H1 (cell line): ENCODE measurements at regions not wholly inside any gene's neighbourhood (a gene's known extent, or its start where the extent isn't known, plus 50 kb on each side); places are given as distances from the start of the nearest gene placed in this dataset.

ENCODE experiments used
- CTCF ChIA-PET: fragments of 300-600 bp; sonication (Branson Sonifier 250); formaldehyde crosslinking; loops from one replicate; lab custom pipeline; 2021; ENCODE audit not compliant: partially characterized antibody; lab: Charles Lee
- POLR2A ChIA-PET: fragments of 300-600 bp; sonication (Branson Sonifier 250); formaldehyde crosslinking; loops from one replicate; lab custom pipeline; 2021; ENCODE audit warnings: inconsistent platforms; ENCODE audit not compliant: partially characterized antibody; lab: Charles Lee
- DNase-seq, 2 experiments: peaks; one replicate each; pipeline versions ENCODE4 v3.0.0 to v3.0.0-alpha.2; 2010 to 2022; ENCODE audit warnings: low spot score in 2 of 2, low read depth in 1 of 2, mixed read lengths in 1 of 2
- FAIRE-seq: peaks from 2 replicates; lab custom pipeline; 2011; peaks lifted over from hg19 to GRCh38; lab: Jason Lieb, UNC
- H2AFZ ChIP-seq: 2 replicates; pipeline ENCODE4 v1.8.1; 2012; ENCODE audit warnings: low read length, inconsistent platforms
- H2AK5ac ChIP-seq: 2 replicates; pipeline ENCODE4 v1.6.1; 2013; ENCODE audit warnings: low read depth, low read length
- H2BK120ac ChIP-seq: replicated peaks from 2 replicates; pipeline ENCODE3; 2013; ENCODE audit warnings: low read depth, low read length, inconsistent platforms
- H2BK12ac ChIP-seq: 2 replicates; pipeline ENCODE4 v1.6.1; 2013; ENCODE audit warnings: low read depth, low read length
- H2BK15ac ChIP-seq: 2 replicates; pipeline ENCODE4 v1.6.1; 2013; ENCODE audit warnings: low read length
- H2BK20ac ChIP-seq: 2 replicates; pipeline ENCODE4 v1.6.1; 2013; ENCODE audit warnings: low read length
- H2BK5ac ChIP-seq: 2 replicates; pipeline ENCODE4 v1.6.1; 2013; ENCODE audit warnings: low read depth, low read length
- H3K14ac ChIP-seq: 2 replicates; pipeline ENCODE4 v1.6.1; 2013; ENCODE audit warnings: inconsistent platforms; ENCODE audit not compliant: insufficient read length
- H3K18ac ChIP-seq: 2 replicates; pipeline ENCODE4 v1.6.1; 2013; ENCODE audit warnings: low read length; ENCODE audit errors: extremely low read depth
- H3K23ac ChIP-seq: 2 replicates; pipeline ENCODE4 v1.6.1; 2013; ENCODE audit warnings: inconsistent platforms; ENCODE audit not compliant: insufficient read length
- H3K23me2 ChIP-seq: 2 replicates; pipeline ENCODE4 v1.6.1; 2013; ENCODE audit warnings: low read depth, low read length
- H3K27ac ChIP-seq: 2 replicates; pipeline ENCODE4 v1.6.1; 2011; ENCODE audit warnings: low read depth, low read length, inconsistent platforms
- H3K27me3 ChIP-seq, 4 experiments: replicated peaks in 1 of 4; 1 replicate in 1 of 4; 2 replicates in 3 of 4; pipeline versions ENCODE4 v1.6.1 to v1.8.1; 2011 to 2013; ENCODE audit warnings: low read length in 3 of 4, mild to moderate bottlenecking in 3 of 4, inconsistent platforms in 2 of 4, mixed read lengths in 2 of 4, moderate library complexity in 1 of 4; ENCODE audit not compliant: control insufficient read depth in 3 of 4, insufficient read depth in 3 of 4; ENCODE audit errors: extremely low read depth in 1 of 4
- H3K36me3 ChIP-seq, 4 experiments: 2 replicates each; pipeline versions ENCODE4 v1.6.1 to v1.8.1; 2011 to 2013; ENCODE audit warnings: mild to moderate bottlenecking in 4 of 4, low read length in 3 of 4, moderate library complexity in 2 of 4, control low read depth in 1 of 4, inconsistent platforms in 1 of 4; ENCODE audit not compliant: insufficient read depth in 4 of 4, control insufficient read depth in 2 of 4
- H3K4ac ChIP-seq: replicated peaks from 2 replicates; pipeline ENCODE3; 2013; ENCODE audit warnings: low read length, low read depth, mixed read lengths, inconsistent platforms; ENCODE audit not compliant: insufficient read length
- H3K4me1 ChIP-seq, 4 experiments: replicated peaks in 1 of 4; 1 replicate in 1 of 4; 2 replicates in 3 of 4; pipeline versions ENCODE4 v1.6.1 to v1.8.1; 2011 to 2013; ENCODE audit warnings: low read length in 3 of 4, inconsistent platforms in 2 of 4, mixed read lengths in 1 of 4; ENCODE audit not compliant: insufficient read depth in 4 of 4, control insufficient read depth in 3 of 4
- H3K4me2 ChIP-seq, 2 experiments: 2 replicates each; pipeline versions ENCODE4 v1.6.1 to v1.8.1; 2011 to 2013; ENCODE audit warnings: low read depth in 2 of 2, low read length in 2 of 2, control low read depth in 1 of 2, inconsistent platforms in 1 of 2, mild to moderate bottlenecking in 1 of 2; ENCODE audit not compliant: insufficient read depth in 1 of 2
- H3K4me3 ChIP-seq, 4 experiments: fragments of 200-600, 300-600 bp in 1 of 4; sonication (generic), shearing (Covaris generic), sonication (Bioruptor Twin) in 1 of 4; 2 replicates each; pipeline versions ENCODE4 v1.5.1 to v1.8.1; 2011 to 2016; ENCODE audit warnings: low read length in 4 of 4, low read depth in 3 of 4, control low read depth in 2 of 4, inconsistent platforms in 2 of 4, mild to moderate bottlenecking in 2 of 4, mixed read lengths in 1 of 4, moderate library complexity in 1 of 4; ENCODE audit not compliant: insufficient read depth in 2 of 4; ENCODE audit errors: extremely low read depth in 1 of 4
- H3K56ac ChIP-seq: replicated peaks from 2 replicates; pipeline ENCODE3; 2013; ENCODE audit warnings: low read depth, mild to moderate bottlenecking, mixed read lengths, low read length, inconsistent platforms; ENCODE audit not compliant: insufficient read length
- H3K79me1 ChIP-seq: 2 replicates; pipeline ENCODE4 v1.6.1; 2013; ENCODE audit warnings: low read depth, low read length, control low read depth
- H3K79me2 ChIP-seq, 2 experiments: 2 replicates each; pipeline versions ENCODE4 v1.6.1 to v1.8.1; 2012 to 2013; ENCODE audit warnings: low read length in 2 of 2, mild to moderate bottlenecking in 2 of 2, inconsistent platforms in 1 of 2; ENCODE audit not compliant: insufficient read depth in 2 of 2, control insufficient read depth in 1 of 2
- H3K9ac ChIP-seq, 4 experiments: replicated peaks in 1 of 4; 1 replicate in 1 of 4; 2 replicates in 3 of 4; pipeline versions ENCODE4 v1.6.1 to v1.8.1; 2011 to 2013; ENCODE audit warnings: low read depth in 3 of 4, low read length in 3 of 4, control low read depth in 2 of 4, mild to moderate bottlenecking in 2 of 4, moderate library complexity in 2 of 4, inconsistent platforms in 1 of 4; ENCODE audit errors: extremely low read depth in 1 of 4
- H3K9me3 ChIP-seq, 2 experiments: 2 replicates each; pipeline versions ENCODE4 v1.6.1 to v1.8.1; 2012 to 2013; ENCODE audit warnings: mild to moderate bottlenecking in 2 of 2, moderate library complexity in 2 of 2, control low read depth in 1 of 2, inconsistent platforms in 1 of 2, low read depth in 1 of 2, low read length in 1 of 2, mixed read lengths in 1 of 2; ENCODE audit not compliant: insufficient read depth in 2 of 2
- H4K20me1 ChIP-seq, 2 experiments: replicated peaks in 1 of 2; 2 replicates each; pipeline versions ENCODE3 to v1.8.1; 2011 to 2013; ENCODE audit warnings: inconsistent platforms in 2 of 2, low read length in 2 of 2, mild to moderate bottlenecking in 1 of 2; ENCODE audit not compliant: insufficient read depth in 2 of 2, control insufficient read depth in 1 of 2
- H4K5ac ChIP-seq: 2 replicates; pipeline ENCODE4 v1.6.1; 2013; ENCODE audit warnings: low read length, low read depth, mixed read lengths, inconsistent platforms; ENCODE audit not compliant: insufficient read length
- H4K8ac ChIP-seq: 2 replicates; pipeline ENCODE4 v1.8.0; 2013; ENCODE audit warnings: mild to moderate bottlenecking, moderate library complexity, low read length, inconsistent platforms; ENCODE audit not compliant: insufficient read depth; ENCODE audit errors: extremely low read depth
- H4K91ac ChIP-seq: replicated peaks from 2 replicates; pipeline ENCODE3; 2013; ENCODE audit warnings: low read length, mixed read lengths, inconsistent platforms; ENCODE audit not compliant: insufficient read length
- ASH2L ChIP-seq: fragments of 200-600, 300-600 bp; sonication (generic); IDR thresholded peaks from one replicate; pipeline ENCODE4 v1.7.1; 2017; ENCODE audit warnings: low read length
- CHD2 ChIP-seq: IDR thresholded peaks from 2 replicates; pipeline ENCODE4 v1.6.1; 2012; ENCODE audit warnings: low read length, improper control_type of control experiment
- CTBP2 ChIP-seq: IDR thresholded peaks from 2 replicates; pipeline ENCODE4 v1.7.0; 2011; ENCODE audit warnings: borderline replicate concordance, mild to moderate bottlenecking, moderate library complexity, mixed read lengths, low read length; ENCODE audit not compliant: insufficient read depth, insufficient read length
- GABPA ChIP-seq: IDR thresholded peaks from 2 replicates; pipeline ENCODE4 v1.6.1; 2011; ENCODE audit warnings: mild to moderate bottlenecking, low read length, moderate library complexity, borderline replicate concordance; ENCODE audit not compliant: insufficient read depth
- HDAC2 ChIP-seq, 2 experiments: fragments of 300-600 bp in 1 of 2; sonication (generic) in 1 of 2; IDR thresholded peaks; 2 replicates each; pipeline ENCODE4 v1.6.1; 2011 to 2012; ENCODE audit warnings: low read depth in 2 of 2, low read length in 2 of 2, mild to moderate bottlenecking in 2 of 2, moderate library complexity in 2 of 2, borderline replicate concordance in 1 of 2, inconsistent platforms in 1 of 2
- KDM1A ChIP-seq: fragments of 200-600, 300-600 bp; sonication (generic); IDR thresholded peaks from 2 replicates; pipeline ENCODE4 v1.7.1; 2016; ENCODE audit warnings: mild to moderate bottlenecking, low read length, borderline replicate concordance
- KDM4A ChIP-seq: IDR thresholded peaks from one replicate; pipeline ENCODE4 v1.7.1; 2012; ENCODE audit warnings: low read depth, mild to moderate bottlenecking, moderate library complexity, low read length, inconsistent platforms; ENCODE audit not compliant: severe bottlenecking
- POLR2A ChIP-seq, 2 experiments: IDR thresholded peaks; 1 replicate in 1 of 2; 2 replicates in 1 of 2; pipeline ENCODE4 v1.6.1; 2011; ENCODE audit warnings: low read depth in 2 of 2, low read length in 2 of 2, mild to moderate bottlenecking in 2 of 2; ENCODE audit errors: control extremely low read depth in 1 of 2
- POLR2AphosphoS5 ChIP-seq: IDR thresholded peaks from 2 replicates; pipeline ENCODE4 v1.6.1; 2011; ENCODE audit warnings: low read depth, low read length
- RAD21 ChIP-seq, 2 experiments: IDR thresholded peaks in 1 of 2; conservative IDR thresholded peaks in 1 of 2; 2 replicates each; pipeline ENCODE4 v1.6.1; 2011; ENCODE audit warnings: low read depth in 2 of 2, low read length in 2 of 2, improper control_type of control experiment in 1 of 2, inconsistent platforms in 1 of 2, mild to moderate bottlenecking in 1 of 2, moderate library complexity in 1 of 2
- RBBP5 ChIP-seq: IDR thresholded peaks from 2 replicates; pipeline ENCODE4 v1.7.1; 2012; ENCODE audit warnings: low read depth, mild to moderate bottlenecking, inconsistent platforms, low read length, moderate library complexity, borderline replicate concordance
- SP2 ChIP-seq: IDR thresholded peaks from 2 replicates; pipeline ENCODE4 v1.6.1; 2012; ENCODE audit warnings: mild to moderate bottlenecking, low read length, inconsistent platforms
- YY1 ChIP-seq: IDR thresholded peaks from 2 replicates; pipeline ENCODE4 v1.6.1; 2011; ENCODE audit warnings: low read depth, mild to moderate bottlenecking, low read length
- WGBS, 2 experiments: shearing (Covaris generic) in 1 of 2; methylation state at CpG; one replicate each; pipeline versions ENCODE4 v1.1.6 to v1.1.7; 2013 to 2015; ENCODE audit warnings: low lambda C conversion rate in 2 of 2, mixed read lengths in 2 of 2, inconsistent platforms in 1 of 2, low coverage in 1 of 2, missing lambda C conversion rate in 1 of 2; ENCODE audit not compliant: insufficient replicate concordance in 2 of 2, insufficient coverage in 1 of 2, insufficient read length in 1 of 2; ENCODE audit errors: extremely low coverage in 1 of 2, missing lambda C conversion rate in 1 of 2; 5-methylcytosine and 5-hydroxymethylcytosine counted together
- TF ChIP-seq, protein P1 (sequence below): IDR thresholded peaks from 2 replicates; pipeline ENCODE4 v1.6.1; 2011; ENCODE audit warnings: low read length, improper control_type of control experiment

DNA sequence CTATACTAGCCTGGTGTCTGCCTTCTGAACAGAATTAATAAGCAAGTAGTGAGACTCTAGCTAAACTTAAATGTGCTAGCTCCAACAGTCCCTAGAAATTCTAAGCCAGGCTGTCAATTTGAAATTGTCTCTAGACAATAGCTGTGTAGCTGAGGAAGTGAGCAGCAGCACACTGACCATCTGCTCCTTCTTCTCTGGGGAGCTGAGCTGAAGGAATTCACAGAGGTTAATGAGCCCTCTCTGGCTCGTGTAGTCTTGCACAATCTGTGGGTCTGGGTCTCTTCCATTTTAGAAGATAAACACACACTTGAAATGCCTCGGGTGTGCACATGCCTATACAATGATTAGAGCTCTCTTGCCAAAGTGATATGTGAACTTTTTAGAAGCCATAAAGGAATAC, 63.5 kb upstream of the BARX1 start:
- no peaks in the 10 kb centered on the region for H3K4me1 ChIP-seq
- no peak overlapping the region for H3K18ac ChIP-seq
- H2BK120ac ChIP-seq: no peak overlapping the region
- H3K4me2 ChIP-seq: no peak overlapping the region
- DNase-seq: no peak
- H3K9ac ChIP-seq: no peak overlapping the region
- H3K56ac ChIP-seq: no peak overlapping the region
- H3K4ac ChIP-seq: no peak overlapping the region
- no peaks in the 10 kb centered on the region for H3K79me1 ChIP-seq
- no peak overlapping the region for H2BK12ac ChIP-seq
- no peak overlapping the region for H3K23ac ChIP-seq
- no peak overlapping the region for H4K5ac ChIP-seq
- POLR2A ChIA-PET: no interaction called here
- H4K8ac ChIP-seq: no peak overlapping the region
- H2BK20ac ChIP-seq: no peak overlapping the region
- H3K27me3 ChIP-seq: no peaks in the 10 kb centered on the region
- FAIRE-seq: no peak
- H3K14ac ChIP-seq: no peak overlapping the region
- H4K91ac ChIP-seq: no peak overlapping the region
- no peak overlapping the region for H2AK5ac ChIP-seq
- H3K4me3 ChIP-seq: no peak overlapping the region
- TF ChIP-seq SP2 (no peak), POLR2A (IDR thresholded peaks at IDR 0.05; ENCODE audit: control extremely low read depth in 1 of 2, low read depth in 2 of 2, low read length in 2 of 2) (no peak), KDM1A (no peak), KDM4A (no peak), ASH2L (no peak), HDAC2 (IDR thresholded peaks at IDR 0.05; ENCODE audit: borderline replicate concordance in 1 of 2, low read depth in 2 of 2, low read length in 2 of 2) (no peak), RBBP5 (no peak), GABPA (no peak), YY1 (no peak), CTBP2 (no peak), POLR2AphosphoS5 (no peak), CHD2 (no peak), RAD21 (IDR thresholded peaks at IDR 0.05 in 1 of 2, conservative IDR thresholded peaks at IDR 0.05 in 1 of 2; ENCODE audit: low read depth in 2 of 2, low read length in 2 of 2) (no peak)
- TF ChIP-seq, protein P1, sequence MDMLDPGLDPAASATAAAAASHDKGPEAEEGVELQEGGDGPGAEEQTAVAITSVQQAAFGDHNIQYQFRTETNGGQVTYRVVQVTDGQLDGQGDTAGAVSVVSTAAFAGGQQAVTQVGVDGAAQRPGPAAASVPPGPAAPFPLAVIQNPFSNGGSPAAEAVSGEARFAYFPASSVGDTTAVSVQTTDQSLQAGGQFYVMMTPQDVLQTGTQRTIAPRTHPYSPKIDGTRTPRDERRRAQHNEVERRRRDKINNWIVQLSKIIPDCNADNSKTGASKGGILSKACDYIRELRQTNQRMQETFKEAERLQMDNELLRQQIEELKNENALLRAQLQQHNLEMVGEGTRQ: no peak
- no peaks in the 10 kb centered on the region for H3K79me2 ChIP-seq
- H2AFZ ChIP-seq: no peak overlapping the region
- H2BK15ac ChIP-seq: no peak overlapping the region
- no peaks in the 10 kb centered on the region for H3K23me2 ChIP-seq
- H2BK5ac ChIP-seq: no peak overlapping the region
- no peaks in the 10 kb centered on the region for H4K20me1 ChIP-seq
- WGBS, 2 experiments: 81% methylated on average over 2 of the region's 2 CpGs; no CpG with 5 or more reads in 1 of the 2 experiments
- H3K36me3 ChIP-seq: no peaks in the 10 kb centered on the region
- H3K9me3 ChIP-seq: no peaks in the 10 kb centered on the region
- H3K27ac ChIP-seq: no peak overlapping the region
- CTCF ChIA-PET: interaction anchor here (0.8 to 2.4 kb wide), 4 partner anchors 16 to 194 kb away, joined by 4 to 21 read pairs (median 6); no protein-coding TSS in a partner anchor
